Neuronal stem cell (in vitro differentiated cells): ENCODE measurements at regions not wholly inside any gene's neighbourhood (a gene's known extent, or its start where the extent isn't known, plus 50 kb on each side); places are given as distances from the start of the nearest gene placed in this dataset.

ENCODE experiments used
- DNase-seq: peaks from one replicate; pipeline ENCODE4 v3.0.0-alpha.2; 2013; ENCODE audit warnings: low spot score
- H2AFZ ChIP-seq: one replicate; pipeline ENCODE4 v1.6.1; 2013; ENCODE audit warnings: mild to moderate bottlenecking, low read length, inconsistent platforms
- H2AK5ac ChIP-seq: 2 replicates; pipeline ENCODE4 v1.6.1; 2013; ENCODE audit warnings: low read depth, mild to moderate bottlenecking, inconsistent platforms, low read length, moderate library complexity, mixed read lengths
- H2BK120ac ChIP-seq: 2 replicates; pipeline ENCODE4 v1.6.1; 2013; ENCODE audit warnings: low read depth, mild to moderate bottlenecking, inconsistent platforms, low read length, moderate library complexity, mixed read lengths
- H2BK12ac ChIP-seq: one replicate; pipeline ENCODE4 v1.6.1; 2013; ENCODE audit warnings: low read length, inconsistent platforms
- H2BK15ac ChIP-seq: 2 replicates; pipeline ENCODE4 v1.6.1; 2013; ENCODE audit warnings: mild to moderate bottlenecking, low read length, inconsistent platforms, mixed read lengths
- H2BK5ac ChIP-seq: one replicate; pipeline ENCODE4 v1.6.1; 2013; ENCODE audit warnings: inconsistent platforms, mild to moderate bottlenecking, low read length, moderate library complexity
- H3K14ac ChIP-seq: one replicate; pipeline ENCODE4 v1.6.1; 2013; ENCODE audit warnings: low read length, inconsistent platforms
- H3K18ac ChIP-seq: 2 replicates; pipeline ENCODE4 v1.6.1; 2013; ENCODE audit warnings: low read length, inconsistent platforms
- H3K23ac ChIP-seq: 2 replicates; pipeline ENCODE4 v1.6.1; 2013; ENCODE audit warnings: low read depth, mild to moderate bottlenecking, mixed read lengths, low read length, inconsistent platforms; ENCODE audit not compliant: poor library complexity
- H3K27ac ChIP-seq: replicated peaks from 3 replicates; pipeline ENCODE4 v1.5.1; 2013; ENCODE audit warnings: low read length, inconsistent platforms
- H3K27me3 ChIP-seq, 3 experiments: 2 replicates each; pipeline ENCODE4 v1.6.1; 2013; ENCODE audit warnings: low read length in 3 of 3, mild to moderate bottlenecking in 2 of 3, inconsistent platforms in 1 of 3, low read depth in 1 of 3, mixed read lengths in 1 of 3, moderate library complexity in 1 of 3; ENCODE audit not compliant: control insufficient read depth in 3 of 3, insufficient read depth in 3 of 3
- H3K36me3 ChIP-seq, 2 donors: replicated peaks in 1 of 2; 2 replicates each; pipeline ENCODE4 v1.6.1; 2013; ENCODE audit warnings: low read length in 2 of 2; ENCODE audit not compliant: control insufficient read depth in 2 of 2, insufficient read depth in 2 of 2
- H3K4ac ChIP-seq: 2 replicates; pipeline ENCODE4 v1.6.1; 2013; ENCODE audit warnings: inconsistent platforms, mild to moderate bottlenecking, low read length, moderate library complexity
- H3K4me1 ChIP-seq, 2 donors: 1 replicate in 1 of 2; 2 replicates in 1 of 2; pipeline ENCODE4 v1.6.1; 2013; ENCODE audit warnings: low read length in 2 of 2, low read depth in 1 of 2; ENCODE audit not compliant: control insufficient read depth in 2 of 2, insufficient read depth in 1 of 2
- H3K4me2 ChIP-seq: one replicate; pipeline ENCODE4 v1.6.1; 2013; ENCODE audit warnings: mild to moderate bottlenecking, low read length, inconsistent platforms; ENCODE audit not compliant: insufficient read depth, poor library complexity, severe bottlenecking
- H3K4me3 ChIP-seq, 2 donors: 2 replicates each; pipeline ENCODE4 v1.5.1; 2013; ENCODE audit warnings: low read length in 2 of 2, mild to moderate bottlenecking in 2 of 2, inconsistent platforms in 1 of 2, moderate library complexity in 1 of 2
- H3K79me1 ChIP-seq: one replicate; pipeline ENCODE4 v1.6.1; 2013; ENCODE audit warnings: low read depth, mild to moderate bottlenecking, inconsistent platforms, low read length, moderate library complexity
- H3K9ac ChIP-seq: one replicate; pipeline ENCODE4 v1.6.1; 2013; ENCODE audit warnings: mild to moderate bottlenecking, low read depth, low read length, inconsistent platforms; ENCODE audit not compliant: poor library complexity
- H3K9me3 ChIP-seq, 2 donors: replicated peaks in 1 of 2; 2 replicates each; pipeline versions ENCODE3 to v1.6.1; 2013; ENCODE audit warnings: low read length in 2 of 2, mild to moderate bottlenecking in 2 of 2, inconsistent platforms in 1 of 2, low read depth in 1 of 2, mixed read lengths in 1 of 2, moderate library complexity in 1 of 2; ENCODE audit not compliant: control insufficient read depth in 2 of 2, insufficient read depth in 1 of 2
- H4K8ac ChIP-seq: one replicate; pipeline ENCODE4 v1.6.1; 2013; ENCODE audit warnings: low read depth, mild to moderate bottlenecking, inconsistent platforms, low read length, moderate library complexity
- H4K91ac ChIP-seq: one replicate; pipeline ENCODE4 v1.6.1; 2013; ENCODE audit warnings: low read length, low read depth, mild to moderate bottlenecking, inconsistent platforms; ENCODE audit not compliant: poor library complexity
- WGBS, 2 donors: extraction: QIAGEN DNeasy Blood & Tissue Kit; methylation state at CpG; one replicate each; pipeline ENCODE4 v1.1.7; 2013; ENCODE audit warnings: missing lambda C conversion rate in 2 of 2, mixed read lengths in 1 of 2; ENCODE audit not compliant: insufficient read length in 2 of 2, insufficient replicate concordance in 1 of 2; ENCODE audit errors: extremely low coverage in 2 of 2; 5-methylcytosine and 5-hydroxymethylcytosine counted together

GRCh38 chr6:22078802-22079545 lies 217.9 kb downstream of the PRL start:
- H2AFZ ChIP-seq, result no peak overlapping the region
- H3K23ac ChIP-seq, result no peak overlapping the region
- H3K36me3 ChIP-seq, result peaks cover 0 to 2% of the 10 kb centered on the region in 2 donors
- no peak overlapping the region for H4K8ac ChIP-seq
- no peaks in the 10 kb centered on the region for H3K27me3 ChIP-seq
- no peak overlapping the region for H2BK120ac ChIP-seq
- WGBS, 2 donors, result no CpG with 5 or more reads among the region's 8 CpGs
- H2BK15ac ChIP-seq, result no peak overlapping the region
- H3K14ac ChIP-seq, result no peak overlapping the region
- no peaks in the 10 kb centered on the region for H3K79me1 ChIP-seq
- H3K18ac ChIP-seq, result no peak overlapping the region
- peaks cover 0 to 5% of the 10 kb centered on the region in 2 donors for H3K9me3 ChIP-seq
- no peaks in the 10 kb centered on the region for H3K4me1 ChIP-seq
- DNase-seq, result no peak
- no peak overlapping the region for H3K9ac ChIP-seq
- H2BK5ac ChIP-seq, result no peak overlapping the region
- H3K27ac ChIP-seq, result no peak overlapping the region
- no peak overlapping the region for H2AK5ac ChIP-seq
- no peak overlapping the region for H3K4me3 ChIP-seq
- no peak overlapping the region for H2BK12ac ChIP-seq
- H3K4me2 ChIP-seq, result no peak overlapping the region
- no peak overlapping the region for H4K91ac ChIP-seq
- H3K4ac ChIP-seq, result no peak overlapping the region

DNA sequence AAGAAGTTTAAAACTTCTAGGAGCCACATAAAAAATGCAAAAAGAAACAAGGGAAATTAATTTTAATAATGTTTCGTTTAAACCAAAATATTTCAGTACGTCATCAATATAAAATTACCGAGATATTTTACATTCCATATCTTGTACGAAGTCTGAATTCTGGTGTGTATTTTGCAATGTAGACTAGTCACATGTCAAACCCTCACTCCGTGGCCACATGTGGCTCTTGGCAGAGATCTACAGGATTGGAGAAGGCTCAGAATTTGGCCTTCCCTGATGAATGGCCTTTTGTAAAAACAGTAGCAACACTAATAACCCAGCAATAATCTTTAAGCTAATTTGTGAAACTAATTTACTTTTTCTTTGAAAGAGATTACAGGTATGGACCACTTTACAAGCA lies 217.1 kb downstream of the PRL start:
- peaks cover 0 to 4% of the 10 kb centered on the region in 2 donors for H3K9me3 ChIP-seq
- H3K27ac ChIP-seq, result no peak overlapping the region
- no peak for DNase-seq
- no peak overlapping the region for H2BK15ac ChIP-seq
- no peaks in the 10 kb centered on the region for H3K79me1 ChIP-seq
- no peaks in the 10 kb centered on the region for H3K4me1 ChIP-seq
- H2BK5ac ChIP-seq, result no peak overlapping the region
- H3K36me3 ChIP-seq, result peaks cover 0 to under 1% of the 10 kb centered on the region in 2 donors
- H2BK12ac ChIP-seq, result no peak overlapping the region
- H3K14ac ChIP-seq, result no peak overlapping the region
- no peak overlapping the region for H2BK120ac ChIP-seq
- no peak overlapping the region for H3K4me3 ChIP-seq
- H2AFZ ChIP-seq, result no peak overlapping the region
- no peak overlapping the region for H3K23ac ChIP-seq
- no peak overlapping the region for H3K4me2 ChIP-seq
- no CpG with 5 or more reads among the region's 5 CpGs for WGBS, 2 donors
- no peak overlapping the region for H2AK5ac ChIP-seq
- H4K8ac ChIP-seq, result no peak overlapping the region
- no peak overlapping the region for H3K18ac ChIP-seq
- no peak overlapping the region for H3K4ac ChIP-seq
- no peak overlapping the region for H3K9ac ChIP-seq
- no peaks in the 10 kb centered on the region for H3K27me3 ChIP-seq
- H4K91ac ChIP-seq, result no peak overlapping the region

- H2BK120ac ChIP-seq, result no peak overlapping the region
- no peak overlapping the region for H2BK15ac ChIP-seq
- H3K27me3 ChIP-seq, result no peaks in the 10 kb centered on the region
- H3K4me2 ChIP-seq, result no peak overlapping the region
- H2AFZ ChIP-seq, result no peak overlapping the region
- H3K9ac ChIP-seq, result no peak overlapping the region
- peaks cover 5 to 20% of the 10 kb centered on the region in 2 donors for H3K9me3 ChIP-seq
- no peak overlapping the region for H3K4ac ChIP-seq
- no peaks in the 10 kb centered on the region for H3K79me1 ChIP-seq
- no peaks in the 10 kb centered on the region for H3K4me1 ChIP-seq
- H4K91ac ChIP-seq, result no peak overlapping the region
- no peak for DNase-seq
- no peak overlapping the region for H2BK5ac ChIP-seq
- WGBS, 2 donors, result no CpG with 5 or more reads among the region's 4 CpGs
- H3K14ac ChIP-seq, result no peak overlapping the region
- no peak overlapping the region for H4K8ac ChIP-seq
- H2AK5ac ChIP-seq, result no peak overlapping the region
- H3K23ac ChIP-seq, result no peak overlapping the region
- no peak overlapping the region for H3K18ac ChIP-seq
- no peak overlapping the region for H3K4me3 ChIP-seq
- H2BK12ac ChIP-seq, result no peak overlapping the region
- H3K27ac ChIP-seq, result no peak overlapping the region
- peaks cover 0 to 10% of the 10 kb centered on the region in 2 donors for H3K36me3 ChIP-seq
These were observed 215.1 kb downstream of the PRL start for GRCh38 chr6:22081709-22082108.

- Histone ChIP-seq H3K79me1 (no peaks in the 10 kb centered on the region), H2AK5ac (no peak overlapping the region), H2BK5ac (no peak overlapping the region), H3K23ac (no peak overlapping the region), H3K14ac (no peak overlapping the region), H3K9me3 (peaks cover 5 to 20% of the 10 kb centered on the region in 2 donors), H3K4ac (no peak overlapping the region), H2BK12ac (no peak overlapping the region), H4K8ac (no peak overlapping the region), H2BK120ac (no peak overlapping the region), H2AFZ (no peak overlapping the region), H4K91ac (no peak overlapping the region), H2BK15ac (no peak overlapping the region), H3K9ac (no peak overlapping the region), H3K27ac (no peak overlapping the region), H3K4me1 (no peaks in the 10 kb centered on the region), H3K18ac (no peak overlapping the region), H3K4me2 (no peak overlapping the region), H3K4me3 (no peak overlapping the region), H3K36me3 (peaks cover 0 to 10% of the 10 kb centered on the region in 2 donors), H3K27me3 (no peaks in the 10 kb centered on the region)
- WGBS, 2 donors, result no CpG with 5 or more reads among the region's 3 CpGs
- DNase-seq, result no peak
These were observed 214.6 kb downstream of the PRL start for GRCh38 chr6:22082218-22082617.
